ENCODE measurements at regions not wholly inside any gene's neighbourhood (a gene's known extent, or its start where the extent isn't known, plus 50 kb on each side); places are given as distances from the start of the nearest gene placed in this dataset.

DNA sequence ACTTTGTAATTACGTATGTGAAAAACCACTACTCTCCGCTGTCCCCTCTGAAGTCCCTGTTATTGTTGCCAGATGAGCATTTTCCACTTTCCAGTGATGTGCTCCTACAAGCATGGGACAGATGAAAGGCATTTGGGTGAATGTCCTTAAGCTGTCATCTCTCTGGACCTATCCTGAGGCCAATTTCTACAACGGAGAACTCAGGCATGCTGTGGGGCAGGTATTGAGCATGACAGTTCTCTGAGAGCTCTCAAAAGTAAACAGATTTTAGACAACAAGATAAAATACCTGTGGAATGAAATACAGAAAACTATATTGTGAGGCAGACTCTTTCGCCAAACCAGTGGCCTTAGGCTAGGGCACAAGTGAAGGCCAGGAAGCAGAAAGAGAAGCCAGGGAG lies 656.5 kb upstream of the NR2F2 start:
- intact Hi-C loops (cut with DNase I; ENCODE audit: low total_unique reads), result no loop called here
- H3K27ac ChIP-seq, result no peak overlapping the region
- no peaks in the 10 kb centered on the region for H3K27me3 ChIP-seq
- H3K4me3 ChIP-seq, result no peak overlapping the region
- no peaks in the 10 kb centered on the region for H3K36me3 ChIP-seq
- H3K9me3 ChIP-seq, result no peaks in the 10 kb centered on the region
- peaks cover 0 to 13% (median 0%) of the 10 kb centered on the region in 4 donors for H3K4me1 ChIP-seq
- DNase-seq, result no peak
- TF ChIP-seq, protein P1, sequence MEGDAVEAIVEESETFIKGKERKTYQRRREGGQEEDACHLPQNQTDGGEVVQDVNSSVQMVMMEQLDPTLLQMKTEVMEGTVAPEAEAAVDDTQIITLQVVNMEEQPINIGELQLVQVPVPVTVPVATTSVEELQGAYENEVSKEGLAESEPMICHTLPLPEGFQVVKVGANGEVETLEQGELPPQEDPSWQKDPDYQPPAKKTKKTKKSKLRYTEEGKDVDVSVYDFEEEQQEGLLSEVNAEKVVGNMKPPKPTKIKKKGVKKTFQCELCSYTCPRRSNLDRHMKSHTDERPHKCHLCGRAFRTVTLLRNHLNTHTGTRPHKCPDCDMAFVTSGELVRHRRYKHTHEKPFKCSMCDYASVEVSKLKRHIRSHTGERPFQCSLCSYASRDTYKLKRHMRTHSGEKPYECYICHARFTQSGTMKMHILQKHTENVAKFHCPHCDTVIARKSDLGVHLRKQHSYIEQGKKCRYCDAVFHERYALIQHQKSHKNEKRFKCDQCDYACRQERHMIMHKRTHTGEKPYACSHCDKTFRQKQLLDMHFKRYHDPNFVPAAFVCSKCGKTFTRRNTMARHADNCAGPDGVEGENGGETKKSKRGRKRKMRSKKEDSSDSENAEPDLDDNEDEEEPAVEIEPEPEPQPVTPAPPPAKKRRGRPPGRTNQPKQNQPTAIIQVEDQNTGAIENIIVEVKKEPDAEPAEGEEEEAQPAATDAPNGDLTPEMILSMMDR (IDR thresholded peaks at IDR 0.05), result no peak

DNA sequence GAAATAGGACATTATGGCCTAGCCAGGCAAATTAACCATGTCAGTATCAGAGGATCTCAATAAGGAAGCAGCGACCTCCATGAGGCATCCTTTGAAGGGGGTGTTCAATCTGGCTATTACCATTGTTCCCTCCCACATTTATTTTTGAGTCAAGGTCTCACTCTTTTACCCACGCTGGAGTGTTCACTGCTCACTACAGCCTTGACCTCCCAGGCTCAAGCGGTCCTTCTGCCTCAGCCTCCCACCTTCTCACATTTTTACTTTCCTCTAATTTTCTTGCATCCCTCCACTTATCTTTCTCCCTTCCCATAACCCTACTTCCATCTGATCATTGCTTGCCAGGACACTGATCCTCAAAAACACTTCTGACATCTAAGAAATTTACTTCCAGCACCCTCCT lies 654.0 kb upstream of the NR2F2 start:
- no peak overlapping the region for H3K27ac ChIP-seq
- intact Hi-C loops (cut with DNase I; ENCODE audit: low total_unique reads), result no loop called here
- no peak for DNase-seq

DNA sequence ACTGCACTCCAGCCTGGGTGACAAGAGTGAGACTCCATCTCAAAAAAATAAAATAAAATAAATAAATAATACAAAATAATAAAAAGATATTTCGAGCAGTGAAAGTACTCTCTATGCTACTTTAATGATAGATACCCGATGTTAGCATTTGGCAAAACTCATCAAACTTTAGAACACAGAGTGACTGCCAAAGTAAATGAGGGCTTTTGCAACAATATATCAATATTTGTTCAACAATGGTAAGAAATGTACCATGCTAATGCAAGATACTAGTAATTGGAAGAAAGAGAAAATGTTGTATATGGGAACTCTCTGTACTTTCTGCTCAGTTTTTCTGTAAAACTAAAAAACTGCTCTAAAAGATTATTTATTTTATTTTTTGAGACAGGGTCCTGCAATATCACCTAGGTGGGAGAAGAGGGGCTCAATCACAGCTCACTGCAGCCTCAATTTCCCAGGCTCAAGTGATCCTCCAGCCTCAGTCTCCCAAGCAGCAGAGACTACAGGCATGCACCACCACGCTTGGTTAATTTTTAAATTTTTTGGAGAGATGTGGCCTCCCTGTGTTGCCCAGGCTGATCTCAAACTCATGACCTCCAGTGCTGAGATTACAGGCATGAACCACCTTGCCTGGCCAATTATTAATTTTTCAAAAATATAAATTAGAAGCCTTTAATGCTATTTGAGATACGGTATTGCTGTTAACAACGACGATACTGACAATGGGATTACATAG lies 650.5 kb upstream of the NR2F2 start:
- peaks cover 0 to 34% (median 8%) of the 10 kb centered on the region in 4 donors for H3K4me1 ChIP-seq
- H3K36me3 ChIP-seq, result no peaks in the 10 kb centered on the region
- H3K9me3 ChIP-seq, result no peaks in the 10 kb centered on the region
- H3K27me3 ChIP-seq, result no peaks in the 10 kb centered on the region
- H3K4me3 ChIP-seq, result no peak overlapping the region
- DNase-seq, result no peak
- intact Hi-C loops (cut with DNase I; ENCODE audit: low total_unique reads), result no loop called here
- TF ChIP-seq, protein P1 (IDR thresholded peaks at IDR 0.05), result no peak
- H3K27ac ChIP-seq, result peak overlapping the region; percentile 28 to 32

More for the DNA sequence above, 654.0 kb upstream of the NR2F2 start:
- Histone ChIP-seq H3K4me3 (no peak overlapping the region), H3K36me3 (no peaks in the 10 kb centered on the region), H3K27me3 (no peaks in the 10 kb centered on the region), H3K9me3 (no peaks in the 10 kb centered on the region), H3K4me1 (peaks cover 0 to 30% (median 8%) of the 10 kb centered on the region in 4 donors)
- TF ChIP-seq, protein P1 (IDR thresholded peaks at IDR 0.05), result no peak

DNA sequence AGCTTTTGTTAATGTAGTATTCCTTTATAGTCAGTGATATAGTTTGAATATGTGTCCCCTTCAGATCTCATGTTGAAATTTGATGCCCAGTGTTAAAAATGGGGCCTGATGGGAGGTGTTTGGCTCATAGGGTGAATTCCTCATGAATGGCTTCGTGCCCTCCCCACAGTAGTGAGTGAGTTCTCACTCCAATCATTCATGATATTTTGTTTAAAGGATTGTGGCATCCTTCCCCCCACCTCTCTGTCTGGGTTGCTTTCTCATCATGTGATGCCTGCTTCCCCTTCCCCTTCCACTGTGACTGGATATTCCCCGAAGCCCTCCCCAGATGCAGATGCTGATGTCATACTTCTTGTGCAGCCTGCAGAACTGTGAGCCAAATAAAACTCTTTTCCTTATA lies 649.8 kb upstream of the NR2F2 start:
- no peaks in the 10 kb centered on the region for H3K9me3 ChIP-seq
- H3K27me3 ChIP-seq, result no peaks in the 10 kb centered on the region
- H3K4me1 ChIP-seq, result peaks cover 0 to 37% (median 8%) of the 10 kb centered on the region in 4 donors
- peak overlapping the region; percentile 28 to 32 for H3K27ac ChIP-seq
- intact Hi-C loops (cut with DNase I; ENCODE audit: low total_unique reads), result no loop called here
- no peaks in the 10 kb centered on the region for H3K36me3 ChIP-seq
- H3K4me3 ChIP-seq, result no peak overlapping the region
- no peak for DNase-seq
- TF ChIP-seq, protein P1 (IDR thresholded peaks at IDR 0.05), result no peak

DNA sequence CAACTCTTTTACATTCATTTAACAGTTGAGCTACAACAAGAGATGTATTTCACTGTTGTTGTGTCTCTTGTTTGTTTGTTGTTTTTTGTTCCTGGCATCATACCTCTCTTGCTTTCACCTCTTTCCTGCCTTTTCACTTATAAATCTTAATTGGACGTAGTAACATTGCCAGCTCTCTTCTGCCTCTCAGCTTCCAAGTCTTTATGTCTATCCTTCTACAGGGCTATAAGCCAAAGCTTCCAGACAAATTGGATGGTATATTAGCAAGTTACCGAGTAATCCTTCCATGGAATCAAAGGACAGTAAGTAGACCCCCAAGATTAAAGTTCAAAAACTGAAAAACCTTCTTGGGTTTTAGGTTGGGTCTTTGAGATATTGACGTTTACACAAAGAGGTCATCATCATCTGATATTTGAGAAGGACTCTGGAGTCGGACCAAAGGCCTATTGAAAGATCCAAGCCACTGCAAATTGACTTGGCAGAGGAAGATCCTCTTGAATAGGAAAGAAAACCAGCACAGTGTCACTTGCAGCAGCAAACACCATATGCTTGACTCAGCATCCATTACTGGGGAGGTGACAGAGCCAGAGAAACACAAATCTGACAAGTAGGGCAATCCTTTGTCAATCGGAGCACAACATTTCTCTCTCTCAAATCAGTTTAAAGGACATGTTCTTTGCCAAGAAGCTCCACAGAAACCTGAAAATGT lies 648.5 kb upstream of the NR2F2 start:
- TF ChIP-seq, protein P1 (IDR thresholded peaks at IDR 0.05), result no peak
- Histone ChIP-seq H3K27me3 (no peaks in the 10 kb centered on the region), H3K9me3 (no peaks in the 10 kb centered on the region), H3K4me3 (no peak overlapping the region), H3K4me1 (peaks cover 0 to 37% (median 8%) of the 10 kb centered on the region in 4 donors), H3K27ac (no peak overlapping the region), H3K36me3 (no peaks in the 10 kb centered on the region)
- intact Hi-C loops (cut with DNase I; ENCODE audit: low total_unique reads), result no loop called here
- DNase-seq, result no peak
